GM13977 (cell line): ENCODE measurements at regions not wholly inside any gene's neighbourhood (a gene's known extent, or its start where the extent isn't known, plus 50 kb on each side); places are given as distances from the start of the nearest gene placed in this dataset.
"Not testable (repeated sequence)": the region's sequence is repeated elsewhere in the genome, so short reads cannot be mapped to it uniquely, and the experiment has no call there.

Experiments used
- DNase-seq: peaks from one replicate; pipeline ENCODE4 v3.0.0; 2012; ENCODE audit warnings: low spot score
- in situ Hi-C: fragments of 300-500 bp; cut with MboI; formaldehyde crosslinking; loops from one replicate; pipeline ENCODE4 v1.12.0; 2022; ENCODE audit warnings: low sequenced_read_pairs, low pct_unique_long_range_greater_than_20kb, mixed read lengths, inconsistent platforms; ENCODE audit not compliant: unreplicated experiment
- TF ChIP-seq, protein P1 (sequence below): IDR thresholded peaks from 2 replicates; pipeline ENCODE4 v1.5.1; 2012; ENCODE audit warnings: mild to moderate bottlenecking, control low read depth; ENCODE audit not compliant: insufficient read depth; ENCODE audit errors: extremely low read depth, missing control alignments

DNA sequence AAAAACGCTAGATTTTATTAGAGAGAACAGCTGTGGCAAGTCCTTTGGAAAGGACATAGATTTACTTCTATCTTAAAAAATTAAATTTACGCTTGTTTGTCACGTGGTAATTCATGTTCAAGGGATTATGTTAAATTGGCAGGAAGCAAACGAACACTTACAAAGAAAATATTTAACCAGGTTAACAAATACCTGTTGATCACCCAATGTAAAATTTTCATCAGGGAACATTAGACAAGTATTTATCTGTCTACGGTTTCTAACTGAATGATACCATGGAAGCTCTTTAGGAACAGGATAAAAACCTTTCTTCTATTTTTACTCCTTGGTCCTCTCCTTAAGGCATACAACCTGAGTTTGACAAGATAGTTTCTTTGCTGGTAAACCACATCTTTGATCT lies 122.2 kb downstream of the NOC3L start:
- TF ChIP-seq, protein P1, sequence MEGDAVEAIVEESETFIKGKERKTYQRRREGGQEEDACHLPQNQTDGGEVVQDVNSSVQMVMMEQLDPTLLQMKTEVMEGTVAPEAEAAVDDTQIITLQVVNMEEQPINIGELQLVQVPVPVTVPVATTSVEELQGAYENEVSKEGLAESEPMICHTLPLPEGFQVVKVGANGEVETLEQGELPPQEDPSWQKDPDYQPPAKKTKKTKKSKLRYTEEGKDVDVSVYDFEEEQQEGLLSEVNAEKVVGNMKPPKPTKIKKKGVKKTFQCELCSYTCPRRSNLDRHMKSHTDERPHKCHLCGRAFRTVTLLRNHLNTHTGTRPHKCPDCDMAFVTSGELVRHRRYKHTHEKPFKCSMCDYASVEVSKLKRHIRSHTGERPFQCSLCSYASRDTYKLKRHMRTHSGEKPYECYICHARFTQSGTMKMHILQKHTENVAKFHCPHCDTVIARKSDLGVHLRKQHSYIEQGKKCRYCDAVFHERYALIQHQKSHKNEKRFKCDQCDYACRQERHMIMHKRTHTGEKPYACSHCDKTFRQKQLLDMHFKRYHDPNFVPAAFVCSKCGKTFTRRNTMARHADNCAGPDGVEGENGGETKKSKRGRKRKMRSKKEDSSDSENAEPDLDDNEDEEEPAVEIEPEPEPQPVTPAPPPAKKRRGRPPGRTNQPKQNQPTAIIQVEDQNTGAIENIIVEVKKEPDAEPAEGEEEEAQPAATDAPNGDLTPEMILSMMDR, result no peak
- in situ Hi-C loops, result no loop called here
- no peak for DNase-seq

DNA sequence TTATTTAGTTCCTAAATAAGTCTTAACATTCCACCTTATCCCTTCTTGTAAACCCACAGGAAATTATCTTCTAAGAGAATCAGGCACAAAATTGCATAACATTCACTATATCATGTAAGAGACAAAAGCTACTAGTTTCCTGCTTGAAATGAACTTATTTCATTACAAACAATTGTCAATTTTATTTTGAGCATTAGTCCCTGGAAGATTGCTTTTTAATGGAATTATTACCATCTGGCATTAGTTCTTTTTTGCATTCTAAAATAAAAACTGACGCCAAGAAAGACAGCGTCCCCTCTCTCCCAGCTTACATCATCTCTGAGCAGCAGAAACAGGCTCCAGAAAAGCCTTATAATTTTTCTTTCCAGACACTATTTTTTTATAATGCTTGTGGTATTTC lies 121.8 kb downstream of the NOC3L start:
- no peak for DNase-seq
- in situ Hi-C loops, result no loop called here
- TF ChIP-seq, protein P1, result no peak

DNA sequence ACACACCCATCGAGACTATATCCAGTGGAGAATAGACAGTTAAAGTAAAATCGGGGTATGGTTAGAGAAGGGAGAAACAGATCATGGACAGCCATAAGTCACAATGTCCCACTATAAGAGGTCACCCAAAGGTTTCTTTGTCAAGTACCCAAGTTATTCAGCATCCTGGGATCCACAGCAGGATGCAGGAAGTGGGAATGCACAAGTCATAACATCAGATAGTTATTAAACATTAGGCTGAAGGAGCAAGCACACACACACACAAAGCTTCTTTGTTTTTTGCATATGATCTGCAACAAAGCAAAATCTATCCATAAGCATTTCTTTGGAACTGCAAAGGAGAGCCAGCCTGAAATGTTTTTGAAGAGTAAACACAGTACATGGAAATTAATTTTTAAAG lies 111.6 kb downstream of the NOC3L start:
- in situ Hi-C loops, result no loop called here
- TF ChIP-seq, protein P1, result no peak
- DNase-seq, result no peak

DNA sequence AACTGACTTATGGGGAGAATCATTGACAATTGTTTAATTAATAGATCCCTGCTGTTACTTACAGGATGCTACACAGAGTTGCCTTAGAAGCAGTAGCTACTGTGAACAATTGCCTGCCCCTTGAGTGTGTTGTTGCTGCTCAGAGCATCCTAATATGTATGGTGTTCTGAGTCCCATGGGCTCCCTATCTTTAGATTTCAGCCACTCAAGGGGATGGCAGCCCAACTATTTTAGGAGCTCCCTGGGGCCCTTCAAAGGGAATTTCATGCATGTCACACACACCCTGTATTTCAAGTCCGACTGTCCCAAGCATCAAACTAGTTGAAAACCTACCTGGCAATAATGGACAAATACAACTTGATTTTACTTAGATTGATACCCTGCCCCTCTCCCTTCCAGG lies 111.2 kb downstream of the NOC3L start:
- in situ Hi-C loops, result no loop called here
- DNase-seq, result no peak
- TF ChIP-seq, protein P1, result no peak

DNA sequence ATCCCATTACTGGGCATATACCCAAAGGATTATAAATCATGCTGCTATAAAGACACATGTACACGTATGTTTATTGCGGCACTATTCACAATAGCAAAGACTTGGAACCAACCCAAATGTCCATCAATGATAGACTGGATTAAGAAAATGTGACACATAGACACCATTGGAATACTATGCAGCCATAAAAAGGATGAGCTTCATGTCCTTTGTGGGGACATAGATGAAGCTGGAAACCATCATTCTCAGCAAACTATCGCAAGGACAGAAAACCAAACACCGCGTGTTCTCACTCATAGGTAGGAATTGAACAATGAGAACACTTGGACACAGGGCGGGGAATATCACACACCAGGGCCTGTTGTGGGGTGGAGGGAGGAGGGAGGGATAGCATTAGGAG lies 105.3 kb downstream of the NOC3L start:
- in situ Hi-C loops, DNase-seq: not testable (repeated sequence)

DNA sequence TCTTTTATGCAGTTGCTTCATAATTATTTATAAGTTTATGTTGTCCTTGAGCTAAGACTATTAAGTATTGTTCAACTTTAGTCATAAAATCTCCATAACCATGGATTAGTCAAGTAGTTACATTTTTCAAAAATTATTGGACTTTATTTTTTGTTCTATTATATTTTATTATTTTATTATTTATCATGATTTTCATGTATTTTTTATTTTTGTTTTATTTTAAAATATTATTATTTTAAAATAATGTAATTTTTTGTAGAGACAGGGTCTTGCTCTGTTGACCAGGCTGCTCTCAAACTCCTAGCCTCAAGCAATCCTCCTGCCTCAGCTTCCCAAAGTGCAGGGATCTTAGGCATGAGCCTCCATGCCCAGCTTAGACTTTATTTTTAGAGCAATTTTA lies 102.3 kb downstream of the NOC3L start:
- in situ Hi-C loops, result no loop called here
- TF ChIP-seq, protein P1, result no peak
- DNase-seq, result no peak

DNA sequence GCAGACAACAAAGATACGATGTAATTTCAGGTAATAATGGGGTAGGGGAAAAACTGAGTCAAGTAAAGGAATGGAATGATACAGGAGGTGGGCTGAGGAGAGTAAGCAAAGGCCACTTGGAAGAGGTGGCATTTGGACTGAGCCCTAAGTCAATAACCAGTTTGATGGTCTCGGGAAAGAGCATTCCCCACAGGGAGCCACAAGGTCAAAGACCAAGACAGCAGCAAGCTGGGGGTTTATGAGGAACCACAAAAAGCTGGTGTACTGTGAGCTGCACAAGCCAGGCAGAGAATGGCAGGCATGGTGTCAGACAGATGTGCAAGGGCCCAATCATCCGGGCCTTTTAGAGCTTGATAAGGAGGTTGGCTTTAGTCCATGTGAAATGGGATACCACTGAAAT lies 98.7 kb downstream of the NOC3L start:
- DNase-seq, result no peak
- in situ Hi-C loops, result no loop called here

More for the DNA sequence above, 98.7 kb downstream of the NOC3L start:
- TF ChIP-seq, protein P1, result no peak
